ENCODE measurements at regions not wholly inside any gene's neighbourhood (a gene's known extent, or its start where the extent isn't known, plus 50 kb on each side); places are given as distances from the start of the nearest gene placed in this dataset.

DNA sequence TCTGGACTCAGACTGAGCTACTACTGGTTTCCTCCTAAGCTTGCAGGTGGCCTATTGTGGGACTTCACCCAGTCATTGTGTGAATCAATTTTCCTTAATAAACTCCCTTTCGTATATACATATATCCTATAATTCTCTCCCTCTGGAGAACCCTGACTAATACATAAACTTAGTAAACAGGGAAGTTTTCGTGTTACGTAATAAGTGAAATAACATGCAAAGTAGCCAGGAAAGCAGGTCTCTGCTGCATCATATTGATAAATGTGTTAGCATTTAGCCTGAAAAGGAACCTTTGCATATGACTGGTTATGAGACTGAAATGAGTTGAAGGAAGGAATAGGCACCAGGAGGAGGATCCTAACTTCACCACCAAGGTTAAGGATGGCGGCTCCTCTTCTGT is 527.2 kb upstream of the FAM98A start:
- Histone ChIP-seq H3K4me3 (ENCODE audit: low read depth in 1 of 2, low read length in 2 of 2) (no peak overlapping the region), H3K27me3 (ENCODE audit: low read depth, low read length) (no peaks in the 10 kb centered on the region), H3K9me3 (ENCODE audit: control insufficient read depth in 1 of 2, low read length in 2 of 2) (no peaks in the 10 kb centered on the region), H3K4me1 (ENCODE audit: control insufficient read depth in 1 of 2, insufficient read depth in 2 of 2, low read length in 2 of 2) (no peaks in the 10 kb centered on the region), H3K27ac (ENCODE audit: low read length) (no peak overlapping the region), H3K36me3 (ENCODE audit: control insufficient read depth in 1 of 2, insufficient read depth in 2 of 2, low read length in 2 of 2) (no peaks in the 10 kb centered on the region)

DNA sequence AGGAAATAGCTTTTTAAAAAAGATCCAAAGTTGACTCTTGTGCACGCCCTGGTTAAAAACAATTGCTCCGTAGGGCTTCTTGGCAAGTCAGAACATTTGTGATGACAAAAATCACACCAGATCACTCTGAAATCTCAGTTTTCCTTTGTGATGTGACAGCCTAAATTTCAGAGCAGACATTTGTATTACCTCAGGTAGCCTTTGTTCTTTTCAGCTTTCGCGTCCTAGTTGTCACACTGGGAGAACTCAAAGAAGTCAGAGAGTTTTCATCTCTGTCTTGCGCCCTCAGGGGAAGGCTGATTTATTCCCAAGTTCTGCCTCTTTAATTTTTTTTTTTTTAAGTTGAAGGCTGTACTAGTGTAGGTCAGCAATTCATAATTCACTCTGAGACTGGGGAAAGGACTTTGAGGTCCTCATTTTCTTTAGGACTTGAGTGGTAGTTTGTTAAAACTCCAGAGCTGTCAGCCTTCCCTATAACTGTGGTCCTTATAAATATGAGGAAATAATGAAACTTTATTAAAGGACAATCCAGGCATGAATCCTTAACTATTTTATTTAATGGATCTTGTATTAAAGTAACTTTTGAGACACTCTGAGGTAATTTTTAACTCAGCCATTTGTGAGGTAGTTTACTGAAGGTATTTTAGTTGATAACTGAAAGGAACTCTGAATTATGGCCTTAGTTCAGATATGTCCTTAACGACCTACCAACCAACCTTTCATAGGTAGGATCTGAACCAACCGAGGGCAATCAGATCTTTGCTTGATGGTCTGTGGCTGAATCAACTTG is 525.1 kb upstream of the FAM98A start:
- Histone ChIP-seq H3K4me3 (ENCODE audit: low read depth in 1 of 2, low read length in 2 of 2) (no peak overlapping the region), H3K27ac (ENCODE audit: low read length) (no peak overlapping the region), H3K27me3 (ENCODE audit: low read depth, low read length) (no peaks in the 10 kb centered on the region), H3K4me1 (ENCODE audit: control insufficient read depth in 1 of 2, insufficient read depth in 2 of 2, low read length in 2 of 2) (no peaks in the 10 kb centered on the region), H3K36me3 (ENCODE audit: control insufficient read depth in 1 of 2, insufficient read depth in 2 of 2, low read length in 2 of 2) (no peaks in the 10 kb centered on the region), H3K9me3 (ENCODE audit: control insufficient read depth in 1 of 2, low read length in 2 of 2) (no peaks in the 10 kb centered on the region)

DNA sequence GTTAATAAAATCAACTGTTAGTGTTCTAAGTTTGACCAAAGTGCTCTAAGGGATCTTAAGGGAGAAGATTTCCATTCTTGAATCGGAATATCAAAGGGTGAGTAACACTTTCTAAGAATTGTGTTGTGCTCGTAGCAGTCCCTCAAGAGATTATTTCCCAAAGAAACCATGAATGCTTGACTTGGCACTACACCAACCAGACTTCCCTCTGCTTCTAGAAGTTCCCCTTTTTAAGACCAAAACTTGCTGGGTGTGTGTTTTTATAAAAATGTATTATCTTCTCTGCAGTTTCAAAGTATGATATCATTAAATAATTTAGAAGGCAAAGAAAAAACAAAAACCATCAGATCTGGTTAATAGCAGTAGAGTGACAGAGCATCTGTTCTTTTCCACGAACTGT is 522.0 kb upstream of the FAM98A start:
- no peaks in the 10 kb centered on the region for H3K4me1 ChIP-seq (ENCODE audit: control insufficient read depth in 1 of 2, insufficient read depth in 2 of 2, low read length in 2 of 2)
- H3K36me3 ChIP-seq (ENCODE audit: control insufficient read depth in 1 of 2, insufficient read depth in 2 of 2, low read length in 2 of 2), result no peaks in the 10 kb centered on the region
- H3K27ac ChIP-seq (ENCODE audit: low read length), result no peak overlapping the region
- no peaks in the 10 kb centered on the region for H3K9me3 ChIP-seq (ENCODE audit: control insufficient read depth in 1 of 2, low read length in 2 of 2)
- no peaks in the 10 kb centered on the region for H3K27me3 ChIP-seq (ENCODE audit: low read depth, low read length)
- no peak overlapping the region for H3K4me3 ChIP-seq (ENCODE audit: low read depth in 1 of 2, low read length in 2 of 2)

DNA sequence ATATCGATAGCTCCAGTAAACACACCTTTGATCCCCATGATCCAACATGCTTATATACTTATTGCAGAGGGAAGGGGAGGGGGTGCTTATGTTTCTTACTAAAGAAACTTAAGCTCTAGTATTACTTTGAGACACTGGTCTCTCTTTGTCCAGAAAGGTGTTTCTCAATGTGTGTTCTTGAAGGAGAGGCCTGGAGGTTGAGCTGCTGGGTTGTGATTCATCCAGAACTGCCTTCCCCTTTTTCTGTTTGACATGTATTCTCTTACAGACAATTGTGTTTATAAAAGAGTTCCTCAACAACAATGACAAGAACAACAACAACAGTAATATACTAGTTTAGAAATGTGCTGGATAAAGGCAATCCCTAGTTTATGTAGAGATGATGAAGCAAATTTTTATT is 516.0 kb upstream of the FAM98A start:
- no peak overlapping the region for H3K4me3 ChIP-seq (ENCODE audit: low read depth in 1 of 2, low read length in 2 of 2)
- H3K4me1 ChIP-seq (ENCODE audit: control insufficient read depth in 1 of 2, insufficient read depth in 2 of 2, low read length in 2 of 2), result no peaks in the 10 kb centered on the region
- no peak overlapping the region for H3K27ac ChIP-seq (ENCODE audit: low read length)
- no peaks in the 10 kb centered on the region for H3K27me3 ChIP-seq (ENCODE audit: low read depth, low read length)
- no peaks in the 10 kb centered on the region for H3K9me3 ChIP-seq (ENCODE audit: control insufficient read depth in 1 of 2, low read length in 2 of 2)
- no peaks in the 10 kb centered on the region for H3K36me3 ChIP-seq (ENCODE audit: control insufficient read depth in 1 of 2, insufficient read depth in 2 of 2, low read length in 2 of 2)

DNA sequence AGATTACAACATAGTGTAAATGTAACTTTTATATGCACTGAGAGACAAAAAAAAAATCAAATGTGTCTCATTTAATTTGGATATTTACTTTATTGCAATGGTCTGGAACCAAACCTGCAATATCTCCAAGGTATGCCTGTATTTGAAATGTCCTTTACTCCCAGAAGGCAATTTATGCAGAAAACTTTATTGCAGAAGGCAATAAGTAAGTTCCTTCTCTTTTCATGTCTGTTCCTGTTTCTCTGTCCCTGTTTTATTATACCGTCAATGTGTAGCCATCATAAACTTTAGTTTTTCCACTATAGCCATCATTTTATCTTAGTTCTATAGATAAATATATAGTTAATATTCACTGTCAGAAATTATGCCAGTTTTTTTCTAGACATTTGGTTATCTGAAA is 513.1 kb upstream of the FAM98A start:
- Histone ChIP-seq H3K9me3 (ENCODE audit: control insufficient read depth in 1 of 2, low read length in 2 of 2) (no peaks in the 10 kb centered on the region), H3K27me3 (ENCODE audit: low read depth, low read length) (no peaks in the 10 kb centered on the region), H3K36me3 (ENCODE audit: control insufficient read depth in 1 of 2, insufficient read depth in 2 of 2, low read length in 2 of 2) (no peaks in the 10 kb centered on the region), H3K27ac (ENCODE audit: low read length) (no peak overlapping the region), H3K4me3 (ENCODE audit: low read depth in 1 of 2, low read length in 2 of 2) (no peak overlapping the region), H3K4me1 (ENCODE audit: control insufficient read depth in 1 of 2, insufficient read depth in 2 of 2, low read length in 2 of 2) (no peaks in the 10 kb centered on the region)

DNA sequence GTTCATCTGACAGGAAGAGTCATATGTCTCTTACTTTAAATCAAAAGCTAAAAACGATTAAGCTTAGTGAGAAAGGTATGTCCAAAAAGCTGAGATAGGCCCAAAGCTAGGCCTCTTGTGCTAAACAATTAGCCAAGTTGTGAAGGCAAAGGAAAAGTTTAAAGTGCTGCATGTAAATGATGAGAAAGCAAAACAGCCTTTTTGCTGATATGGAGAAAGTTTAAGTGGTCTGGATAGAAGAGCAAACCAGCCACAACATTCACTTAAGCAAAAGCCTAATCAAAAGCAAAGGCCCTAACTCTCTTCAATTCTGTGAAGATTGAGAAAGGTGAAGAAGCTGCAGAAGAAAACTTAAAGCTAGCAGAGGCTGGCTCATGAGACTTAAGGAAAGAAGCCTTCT is 511.3 kb upstream of the FAM98A start:
- H3K4me1 ChIP-seq (ENCODE audit: control insufficient read depth in 1 of 2, insufficient read depth in 2 of 2, low read length in 2 of 2), result no peaks in the 10 kb centered on the region
- H3K9me3 ChIP-seq (ENCODE audit: control insufficient read depth in 1 of 2, low read length in 2 of 2), result no peaks in the 10 kb centered on the region
- H3K4me3 ChIP-seq (ENCODE audit: low read depth in 1 of 2, low read length in 2 of 2), result no peak overlapping the region
- H3K27ac ChIP-seq (ENCODE audit: low read length), result no peak overlapping the region
- H3K36me3 ChIP-seq (ENCODE audit: control insufficient read depth in 1 of 2, insufficient read depth in 2 of 2, low read length in 2 of 2), result no peaks in the 10 kb centered on the region
- no peaks in the 10 kb centered on the region for H3K27me3 ChIP-seq (ENCODE audit: low read depth, low read length)

DNA sequence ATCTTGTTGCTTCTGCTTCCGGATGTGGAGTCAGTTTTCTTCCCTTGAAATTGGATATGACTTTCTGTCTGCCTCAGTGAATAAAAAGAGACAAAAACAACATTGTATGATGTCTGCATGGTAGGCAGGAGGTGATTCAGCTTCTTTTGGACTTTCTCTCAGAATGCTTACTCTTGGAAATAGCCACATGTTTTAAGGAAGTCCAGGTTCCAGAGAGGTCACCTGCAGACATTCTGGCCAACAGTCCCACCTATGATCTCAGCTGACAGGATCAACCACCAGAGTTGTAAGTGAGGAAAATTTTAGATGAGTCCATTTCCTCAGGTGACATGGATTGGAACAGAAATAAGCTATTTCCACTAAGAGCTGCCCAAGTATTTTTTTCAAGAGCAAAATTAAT is 508.7 kb upstream of the FAM98A start:
- H3K36me3 ChIP-seq (ENCODE audit: control insufficient read depth in 1 of 2, insufficient read depth in 2 of 2, low read length in 2 of 2), result no peaks in the 10 kb centered on the region
- H3K4me3 ChIP-seq (ENCODE audit: low read depth in 1 of 2, low read length in 2 of 2), result no peak overlapping the region
- H3K4me1 ChIP-seq (ENCODE audit: control insufficient read depth in 1 of 2, insufficient read depth in 2 of 2, low read length in 2 of 2), result no peaks in the 10 kb centered on the region
- no peak overlapping the region for H3K27ac ChIP-seq (ENCODE audit: low read length)
- no peaks in the 10 kb centered on the region for H3K27me3 ChIP-seq (ENCODE audit: low read depth, low read length)
- no peaks in the 10 kb centered on the region for H3K9me3 ChIP-seq (ENCODE audit: control insufficient read depth in 1 of 2, low read length in 2 of 2)

DNA sequence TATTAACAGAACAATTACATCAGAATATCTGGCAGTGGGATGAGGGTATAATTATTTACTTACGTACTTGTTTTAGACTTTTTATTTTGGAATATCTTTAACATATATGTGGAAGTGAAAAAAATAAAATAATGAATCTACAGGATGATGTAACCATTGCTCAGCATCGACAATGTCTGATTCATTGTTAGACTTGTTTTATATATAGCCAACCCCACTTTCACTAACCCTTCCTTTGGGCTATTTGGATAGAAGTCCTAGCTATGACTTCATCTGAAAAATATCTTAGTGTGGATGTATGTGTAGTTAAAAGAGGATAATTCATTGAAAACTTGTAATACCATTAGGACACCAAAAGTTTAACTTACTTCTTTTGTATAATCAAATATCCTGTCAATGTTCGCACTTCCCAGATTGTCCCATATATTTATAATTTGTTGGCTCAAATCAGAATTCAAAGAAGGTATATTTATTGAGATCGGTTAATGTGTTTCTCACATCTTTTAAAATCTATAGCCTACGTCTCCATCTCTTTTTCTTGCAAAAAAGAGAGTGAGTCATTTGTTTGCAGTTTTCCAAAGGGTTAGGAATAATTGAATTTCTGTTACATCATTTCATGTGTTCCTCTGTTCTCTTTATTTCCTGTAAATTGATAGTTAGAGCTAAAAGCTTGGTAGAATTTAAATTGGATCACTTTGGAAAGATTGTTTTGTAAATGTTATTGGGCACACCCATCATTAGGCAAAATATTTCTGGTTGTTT is 506.1 kb upstream of the FAM98A start:
- H3K36me3 ChIP-seq (ENCODE audit: control insufficient read depth in 1 of 2, insufficient read depth in 2 of 2, low read length in 2 of 2), result no peaks in the 10 kb centered on the region
- no peaks in the 10 kb centered on the region for H3K27me3 ChIP-seq (ENCODE audit: low read depth, low read length)
- no peak overlapping the region for H3K4me3 ChIP-seq (ENCODE audit: low read depth in 1 of 2, low read length in 2 of 2)
- H3K4me1 ChIP-seq (ENCODE audit: control insufficient read depth in 1 of 2, insufficient read depth in 2 of 2, low read length in 2 of 2), result no peaks in the 10 kb centered on the region
- H3K27ac ChIP-seq (ENCODE audit: low read length), result no peak overlapping the region
- no peaks in the 10 kb centered on the region for H3K9me3 ChIP-seq (ENCODE audit: control insufficient read depth in 1 of 2, low read length in 2 of 2)

DNA sequence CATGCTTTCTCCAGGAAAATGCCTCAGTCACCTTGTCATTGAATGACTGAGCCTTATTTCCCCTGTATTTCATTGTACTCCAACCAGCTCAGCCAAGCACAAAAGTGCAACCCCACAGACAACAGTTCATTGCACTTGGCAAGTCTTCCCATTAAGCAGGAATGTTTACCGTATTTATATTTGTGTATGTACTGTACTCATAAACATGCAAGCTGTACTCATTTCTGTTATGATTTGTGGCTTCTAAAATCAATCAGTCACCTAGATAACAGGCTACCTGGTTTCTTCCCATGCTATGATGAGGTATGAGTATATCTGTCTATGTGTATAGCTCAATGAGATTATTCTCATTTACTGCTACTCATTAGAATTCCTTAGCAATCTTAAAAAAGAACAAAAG is 505.5 kb upstream of the FAM98A start:
- Histone ChIP-seq H3K4me3 (ENCODE audit: low read depth in 1 of 2, low read length in 2 of 2) (no peak overlapping the region), H3K9me3 (ENCODE audit: control insufficient read depth in 1 of 2, low read length in 2 of 2) (no peaks in the 10 kb centered on the region), H3K4me1 (ENCODE audit: control insufficient read depth in 1 of 2, insufficient read depth in 2 of 2, low read length in 2 of 2) (no peaks in the 10 kb centered on the region), H3K36me3 (ENCODE audit: control insufficient read depth in 1 of 2, insufficient read depth in 2 of 2, low read length in 2 of 2) (no peaks in the 10 kb centered on the region), H3K27ac (ENCODE audit: low read length) (no peak overlapping the region), H3K27me3 (ENCODE audit: low read depth, low read length) (no peaks in the 10 kb centered on the region)

DNA sequence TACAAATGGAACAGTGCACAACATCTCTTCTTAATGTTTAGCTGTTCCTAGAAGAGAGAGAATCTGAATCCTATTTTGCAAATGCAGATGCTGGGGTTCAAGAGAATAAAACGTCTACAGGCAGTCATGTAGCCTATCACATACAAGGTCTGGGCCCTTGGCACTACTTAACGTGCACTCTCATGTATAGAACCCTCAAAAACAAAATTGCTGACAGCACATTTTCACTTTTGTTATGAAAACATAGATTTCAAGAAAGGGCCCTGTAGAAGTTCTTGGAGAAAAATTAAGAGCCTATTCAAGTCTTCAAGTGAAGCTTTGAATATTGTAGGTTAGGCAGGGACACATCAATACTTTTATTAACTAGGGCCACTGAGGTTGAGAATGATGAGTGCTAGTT is 504.3 kb upstream of the FAM98A start:
- Histone ChIP-seq H3K4me3 (ENCODE audit: low read depth in 1 of 2, low read length in 2 of 2) (no peak overlapping the region), H3K36me3 (ENCODE audit: control insufficient read depth in 1 of 2, insufficient read depth in 2 of 2, low read length in 2 of 2) (no peaks in the 10 kb centered on the region), H3K27ac (ENCODE audit: low read length) (no peak overlapping the region), H3K27me3 (ENCODE audit: low read depth, low read length) (no peaks in the 10 kb centered on the region), H3K4me1 (ENCODE audit: control insufficient read depth in 1 of 2, insufficient read depth in 2 of 2, low read length in 2 of 2) (no peaks in the 10 kb centered on the region), H3K9me3 (ENCODE audit: control insufficient read depth in 1 of 2, low read length in 2 of 2) (no peaks in the 10 kb centered on the region)

DNA sequence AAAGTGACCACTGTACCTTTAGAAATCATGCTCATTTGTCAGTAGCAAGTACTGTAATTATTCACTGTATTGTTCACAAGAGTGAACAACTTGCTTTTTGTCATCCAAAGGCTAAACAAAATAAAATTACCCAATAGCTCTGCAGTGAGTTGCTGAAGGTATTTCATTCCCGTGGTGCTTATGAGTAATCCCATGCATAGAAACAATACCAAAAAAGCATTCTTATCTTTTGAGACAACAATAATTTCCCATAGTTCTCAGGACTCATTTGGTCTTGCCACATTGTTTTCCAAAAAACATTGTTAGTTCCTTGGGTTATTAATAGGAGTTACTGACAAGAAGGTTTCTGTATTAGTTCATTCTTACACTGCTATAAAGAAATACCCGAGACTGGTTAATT is 503.2 kb upstream of the FAM98A start:
- Histone ChIP-seq H3K27ac (ENCODE audit: low read length) (no peak overlapping the region), H3K36me3 (ENCODE audit: control insufficient read depth in 1 of 2, insufficient read depth in 2 of 2, low read length in 2 of 2) (no peaks in the 10 kb centered on the region), H3K4me1 (ENCODE audit: control insufficient read depth in 1 of 2, insufficient read depth in 2 of 2, low read length in 2 of 2) (no peaks in the 10 kb centered on the region)

DNA sequence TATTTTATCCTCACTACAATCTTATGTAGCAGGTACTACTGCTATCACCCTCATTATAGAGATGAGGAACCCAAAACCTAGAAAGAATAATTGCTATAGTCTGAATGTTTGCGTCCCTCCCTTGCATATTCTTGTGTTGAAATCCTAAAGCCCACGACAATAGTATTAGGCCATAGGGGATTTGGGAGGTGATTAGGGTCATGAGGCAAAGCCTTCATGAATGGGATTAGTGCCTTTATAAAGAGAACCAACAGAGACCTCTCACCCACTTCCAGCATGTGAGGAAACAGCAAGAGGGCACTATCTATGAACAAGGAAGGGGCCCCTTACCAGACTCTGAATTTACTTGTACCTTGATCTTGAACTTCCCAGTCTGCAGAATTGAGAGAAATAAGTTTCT is 500.3 kb upstream of the FAM98A start:
- Histone ChIP-seq H3K27ac (ENCODE audit: low read length) (no peak overlapping the region), H3K36me3 (ENCODE audit: control insufficient read depth in 1 of 2, insufficient read depth in 2 of 2, low read length in 2 of 2) (no peaks in the 10 kb centered on the region), H3K4me1 (ENCODE audit: control insufficient read depth in 1 of 2, insufficient read depth in 2 of 2, low read length in 2 of 2) (no peaks in the 10 kb centered on the region), H3K9me3 (ENCODE audit: control insufficient read depth in 1 of 2, low read length in 2 of 2) (no peaks in the 10 kb centered on the region), H3K4me3 (ENCODE audit: low read depth in 1 of 2, low read length in 2 of 2) (no peak overlapping the region), H3K27me3 (ENCODE audit: low read depth, low read length) (no peaks in the 10 kb centered on the region)

More for the DNA sequence above, 503.2 kb upstream of the FAM98A start:
- Histone ChIP-seq H3K4me3 (ENCODE audit: low read depth in 1 of 2, low read length in 2 of 2) (no peak overlapping the region), H3K27me3 (ENCODE audit: low read depth, low read length) (no peaks in the 10 kb centered on the region), H3K9me3 (ENCODE audit: control insufficient read depth in 1 of 2, low read length in 2 of 2) (no peaks in the 10 kb centered on the region)
